HAP-1 (cell line): ENCODE measurements at regions not wholly inside any gene's neighbourhood (a gene's known extent, or its start where the extent isn't known, plus 50 kb on each side); places are given as distances from the start of the nearest gene placed in this dataset.

Source experiments
- DNase-seq, 2 experiments: peaks; one replicate each; pipeline ENCODE4 v3.0.0-alpha.2; 2016 to 2020; ENCODE audit warnings: low spot score in 2 of 2
- H3K27me3 ChIP-seq: fragments of 250-450 bp; sonication (Bioruptor Pico); 2 replicates; pipeline ENCODE4 v1.5.1; 2020; ENCODE audit warnings: low read depth, mild to moderate bottlenecking, moderate library complexity
- H3K36me3 ChIP-seq: fragments of 250-450 bp; sonication (Bioruptor Pico); replicated peaks from 2 replicates; pipeline ENCODE4 v1.5.1; 2020; ENCODE audit warnings: mild to moderate bottlenecking
- H3K4me1 ChIP-seq: fragments of 250-450 bp; sonication (Bioruptor Pico); 2 replicates; pipeline ENCODE4 v1.5.1; 2020; ENCODE audit warnings: mild to moderate bottlenecking
- H3K4me3 ChIP-seq: fragments of 250-450 bp; sonication (Bioruptor Pico); 2 replicates; pipeline ENCODE4 v1.5.1; 2020; ENCODE audit warnings: mild to moderate bottlenecking, moderate library complexity
- H3K9me3 ChIP-seq: fragments of 250-450 bp; sonication (Bioruptor Pico); 2 replicates; pipeline ENCODE4 v1.5.1; 2020; ENCODE audit warnings: mild to moderate bottlenecking, moderate library complexity
- in situ Hi-C: fragments of 300-500 bp; cut with MboI; formaldehyde crosslinking; loops from 3 replicates; pipeline ENCODE4 v1.14.3; 2020; ENCODE audit warnings: low sequenced_read_pairs, inconsistent platforms, mixed read lengths

DNA sequence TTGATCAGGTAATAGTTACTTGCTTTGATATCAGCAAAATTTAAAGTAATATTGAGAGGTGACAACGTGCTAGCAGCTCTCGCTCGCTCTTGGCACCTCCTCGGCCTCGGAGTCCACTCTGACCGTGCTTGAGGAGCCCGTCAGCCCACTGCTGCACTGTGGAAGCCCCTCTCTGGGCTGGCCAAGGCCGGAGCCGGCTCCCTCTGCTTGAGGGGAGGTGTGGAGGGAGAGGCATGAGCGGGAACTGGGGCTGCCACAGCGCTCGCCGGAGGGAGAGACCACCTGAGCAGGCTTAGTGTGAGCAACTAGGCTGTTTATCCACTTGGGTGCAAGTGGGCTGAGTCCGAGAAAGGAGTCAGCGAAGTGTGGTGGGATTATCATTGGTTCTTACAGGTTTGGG, 455.7 kb upstream of the PCDH7 start:
- DNase-seq, result no peak
- Histone ChIP-seq H3K4me3 (no peak overlapping the region), H3K4me1 (no peaks in the 10 kb centered on the region), H3K27me3 (no peaks in the 10 kb centered on the region), H3K36me3 (no peaks in the 10 kb centered on the region), H3K9me3 (no peaks in the 10 kb centered on the region)
- in situ Hi-C loops, result no loop called here

- H3K9me3 ChIP-seq, result no peaks in the 10 kb centered on the region
Measured at GRCh38 chr4:30265716-30266115, 454.5 kb upstream of the PCDH7 start.

GRCh38 chr4:30268370-30268769, 451.8 kb upstream of the PCDH7 start:
- Histone ChIP-seq H3K36me3 (no peaks in the 10 kb centered on the region), H3K4me1 (no peaks in the 10 kb centered on the region), H3K9me3 (no peaks in the 10 kb centered on the region), H3K4me3 (no peak overlapping the region), H3K27me3 (no peaks in the 10 kb centered on the region)
- in situ Hi-C loops, result no loop called here
- DNase-seq, result no peak

More at GRCh38 chr4:30265716-30266115, 454.5 kb upstream of the PCDH7 start:
- in situ Hi-C loops, result no loop called here
- no peak overlapping the region for H3K4me3 ChIP-seq
- no peaks in the 10 kb centered on the region for H3K4me1 ChIP-seq
- no peaks in the 10 kb centered on the region for H3K27me3 ChIP-seq
- no peak for DNase-seq
- H3K36me3 ChIP-seq, result no peaks in the 10 kb centered on the region

GRCh38 chr4:30269850-30270249, 450.3 kb upstream of the PCDH7 start:
- Histone ChIP-seq H3K4me3 (no peak overlapping the region), H3K27me3 (no peaks in the 10 kb centered on the region), H3K36me3 (no peaks in the 10 kb centered on the region), H3K4me1 (no peaks in the 10 kb centered on the region), H3K9me3 (no peaks in the 10 kb centered on the region)
- in situ Hi-C loops, result no loop called here
- peak in 1 of 2 experiments; percentile 38 for DNase-seq

DNA sequence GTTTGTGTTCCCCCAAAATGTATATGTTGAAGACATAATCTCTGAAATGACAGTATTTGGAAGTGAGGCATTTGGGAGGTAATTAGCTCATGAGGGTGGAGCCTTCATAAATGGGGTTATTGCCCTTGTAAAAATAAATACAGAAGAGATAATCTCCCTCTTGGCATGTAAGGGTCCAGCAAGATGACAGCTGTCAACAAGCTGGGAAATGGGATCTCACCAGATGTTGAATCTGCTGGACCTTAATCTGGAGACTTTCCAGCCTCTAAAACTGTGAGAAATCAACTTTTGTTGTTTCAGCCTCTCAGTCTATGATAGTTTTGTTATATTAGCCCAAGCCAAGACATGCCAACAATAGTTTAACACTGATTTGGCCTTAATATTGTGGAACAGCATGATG, 438.2 kb upstream of the PCDH7 start:
- Histone ChIP-seq H3K4me3 (no peak overlapping the region), H3K4me1 (no peaks in the 10 kb centered on the region), H3K9me3 (no peaks in the 10 kb centered on the region), H3K27me3 (no peaks in the 10 kb centered on the region), H3K36me3 (no peaks in the 10 kb centered on the region)
- DNase-seq, result no peak
- in situ Hi-C loops, result no loop called here

DNA sequence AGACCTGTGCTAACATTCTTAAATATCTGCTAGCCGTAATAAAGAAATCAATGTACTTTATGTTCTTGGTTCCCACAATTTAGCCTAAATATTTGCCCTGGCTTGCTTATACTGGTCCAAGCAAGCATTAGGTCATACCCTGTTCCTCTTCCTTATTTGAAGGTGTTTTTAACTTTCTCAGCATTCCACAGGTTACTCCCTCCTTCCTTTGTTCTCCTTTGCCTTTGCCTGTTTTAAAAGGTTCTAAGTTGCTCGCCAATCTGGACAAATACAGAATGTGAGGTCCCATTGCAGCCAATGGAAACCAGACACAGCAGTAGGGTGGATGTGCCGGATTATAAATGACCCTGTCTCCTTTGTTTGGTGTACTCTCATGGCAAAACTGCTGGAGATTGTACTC, 436.8 kb upstream of the PCDH7 start:
- Histone ChIP-seq H3K4me1 (no peaks in the 10 kb centered on the region), H3K27me3 (no peaks in the 10 kb centered on the region), H3K36me3 (no peaks in the 10 kb centered on the region), H3K4me3 (no peak overlapping the region), H3K9me3 (no peaks in the 10 kb centered on the region)
- in situ Hi-C loops, result no loop called here
- DNase-seq, result no peak

DNA sequence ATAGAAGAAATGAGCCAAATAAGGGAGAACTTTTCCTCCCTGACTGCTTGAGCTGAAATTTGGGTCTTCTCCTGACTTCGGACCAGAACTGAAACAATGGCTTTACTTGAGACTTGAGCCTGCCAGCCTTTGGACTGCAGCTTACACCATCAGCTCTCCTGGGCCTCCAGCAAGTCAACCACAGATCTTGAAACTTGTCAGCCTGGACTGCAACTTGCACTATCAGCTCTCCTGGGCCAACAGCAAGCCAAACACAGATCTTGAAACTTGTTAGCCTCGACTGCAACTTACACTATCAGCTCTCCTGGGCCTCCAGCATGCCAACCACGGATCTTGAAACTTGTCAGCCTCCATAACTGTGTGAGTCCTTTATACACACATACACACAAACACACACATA, 425.9 kb upstream of the PCDH7 start:
- in situ Hi-C loops, result no loop called here
- Histone ChIP-seq H3K4me1 (no peaks in the 10 kb centered on the region), H3K9me3 (no peaks in the 10 kb centered on the region), H3K4me3 (no peak overlapping the region), H3K36me3 (no peaks in the 10 kb centered on the region), H3K27me3 (no peaks in the 10 kb centered on the region)
- DNase-seq, result no peak

GRCh38 chr4:30295652-30296051, 424.5 kb upstream of the PCDH7 start:
- H3K36me3 ChIP-seq, result no peaks in the 10 kb centered on the region
- no peak overlapping the region for H3K4me3 ChIP-seq
- H3K27me3 ChIP-seq, result no peaks in the 10 kb centered on the region
- H3K9me3 ChIP-seq, result no peaks in the 10 kb centered on the region
- DNase-seq, result peak in 1 of 2 experiments; percentile 11
- no peaks in the 10 kb centered on the region for H3K4me1 ChIP-seq
- in situ Hi-C loops, result no loop called here

GRCh38 chr4:30314001-30314400, 406.2 kb upstream of the PCDH7 start:
- in situ Hi-C loops, result no loop called here

DNA sequence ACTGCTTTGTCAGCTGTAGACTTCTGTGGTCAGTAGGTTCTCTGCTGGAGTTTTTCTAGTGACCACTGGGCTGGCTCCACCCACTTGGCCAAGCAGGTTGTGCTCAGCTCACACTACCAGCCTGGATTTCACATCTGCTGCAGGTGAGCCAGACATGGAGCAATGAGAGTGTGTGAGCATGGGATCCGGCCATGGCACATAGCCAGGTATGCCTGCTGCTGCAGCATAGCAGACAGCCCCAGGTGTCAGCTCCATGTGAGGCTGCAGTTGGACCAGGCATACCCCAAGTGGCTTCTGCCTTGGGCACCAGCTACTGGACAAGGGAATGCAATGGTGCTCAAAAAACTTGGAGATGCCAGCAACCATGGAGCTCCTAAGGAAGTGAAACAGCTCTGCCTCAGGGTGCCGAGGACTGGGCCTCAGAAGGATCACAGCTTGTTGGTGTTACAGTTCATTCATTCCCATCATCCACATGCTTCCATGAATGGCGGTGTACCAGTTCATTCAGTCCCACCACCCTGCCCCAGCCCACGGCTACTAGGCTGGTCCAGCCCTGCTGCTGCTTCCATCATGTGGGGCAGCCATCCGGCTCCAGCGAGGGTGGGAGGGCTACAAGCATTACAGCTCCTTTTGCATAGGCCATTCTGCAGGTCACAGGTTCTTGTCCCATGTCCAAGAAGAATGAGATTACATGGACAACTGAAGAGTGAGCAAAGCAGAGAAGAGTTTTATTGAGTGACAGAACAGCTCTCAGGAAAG, 389.1 kb upstream of the PCDH7 start:
- H3K27me3 ChIP-seq, result no peaks in the 10 kb centered on the region
- in situ Hi-C loops, result no loop called here
- H3K36me3 ChIP-seq, result no peaks in the 10 kb centered on the region
- no peaks in the 10 kb centered on the region for H3K9me3 ChIP-seq
- H3K4me1 ChIP-seq, result no peaks in the 10 kb centered on the region
- H3K4me3 ChIP-seq, result no peak overlapping the region
- no peak for DNase-seq

More at GRCh38 chr4:30314001-30314400, 406.2 kb upstream of the PCDH7 start:
- DNase-seq, result no peak
- Histone ChIP-seq H3K27me3 (no peaks in the 10 kb centered on the region), H3K36me3 (no peaks in the 10 kb centered on the region), H3K4me1 (no peaks in the 10 kb centered on the region), H3K9me3 (no peaks in the 10 kb centered on the region), H3K4me3 (no peak overlapping the region)

DNA sequence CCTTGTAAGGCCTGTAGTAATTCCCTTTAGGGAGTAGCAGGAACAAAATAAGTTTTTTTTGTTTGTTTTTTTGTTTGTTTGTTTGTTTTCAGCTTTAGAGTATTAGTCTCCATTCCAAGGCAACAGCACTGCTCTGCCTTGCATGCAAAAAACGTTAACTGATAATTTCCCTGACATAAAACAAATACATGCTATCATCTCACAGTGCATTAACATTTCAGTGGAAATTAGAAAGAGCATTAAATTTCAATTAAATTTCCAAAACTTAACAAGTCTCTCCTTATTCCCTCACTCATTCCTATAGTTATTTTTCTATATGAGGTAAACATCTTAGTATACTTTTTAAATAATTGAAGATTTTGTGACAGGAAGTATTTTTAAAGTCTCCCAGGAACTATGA, 378.4 kb upstream of the PCDH7 start:
- Histone ChIP-seq H3K4me3 (no peak overlapping the region), H3K36me3 (no peaks in the 10 kb centered on the region), H3K4me1 (no peaks in the 10 kb centered on the region), H3K27me3 (no peaks in the 10 kb centered on the region), H3K9me3 (no peaks in the 10 kb centered on the region)
- no peak for DNase-seq
- in situ Hi-C loops, result no loop called here

GRCh38 chr4:30350288-30350687, 369.9 kb upstream of the PCDH7 start:
- H3K4me3 ChIP-seq, result no peak overlapping the region
- no peak for DNase-seq

DNA sequence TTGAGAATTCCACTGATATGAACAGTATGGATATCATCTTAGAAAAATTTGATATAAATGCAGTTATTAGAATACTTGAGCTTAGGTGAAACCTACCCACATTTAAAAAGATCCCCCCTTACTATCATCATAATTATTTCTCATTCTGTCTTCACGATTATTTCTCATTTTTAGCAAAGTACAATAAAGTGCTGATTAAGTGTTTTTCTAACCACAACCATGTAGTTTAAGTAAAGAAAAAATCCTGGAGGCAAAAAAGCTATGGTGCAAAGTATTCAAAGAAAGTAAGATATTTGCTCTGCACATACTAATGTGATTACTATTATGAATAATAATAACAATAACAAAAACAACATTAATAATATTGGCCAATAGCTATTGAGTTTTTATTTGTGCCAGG, 365.6 kb upstream of the PCDH7 start:
- no peaks in the 10 kb centered on the region for H3K9me3 ChIP-seq
- no peaks in the 10 kb centered on the region for H3K36me3 ChIP-seq
- no peaks in the 10 kb centered on the region for H3K27me3 ChIP-seq
- in situ Hi-C loops, result no loop called here
- no peaks in the 10 kb centered on the region for H3K4me1 ChIP-seq
- DNase-seq, result no peak
- no peak overlapping the region for H3K4me3 ChIP-seq

More at GRCh38 chr4:30350288-30350687, 369.9 kb upstream of the PCDH7 start:
- no peaks in the 10 kb centered on the region for H3K9me3 ChIP-seq
- no peaks in the 10 kb centered on the region for H3K27me3 ChIP-seq
- in situ Hi-C loops, result no loop called here
- no peaks in the 10 kb centered on the region for H3K4me1 ChIP-seq
- no peaks in the 10 kb centered on the region for H3K36me3 ChIP-seq

DNA sequence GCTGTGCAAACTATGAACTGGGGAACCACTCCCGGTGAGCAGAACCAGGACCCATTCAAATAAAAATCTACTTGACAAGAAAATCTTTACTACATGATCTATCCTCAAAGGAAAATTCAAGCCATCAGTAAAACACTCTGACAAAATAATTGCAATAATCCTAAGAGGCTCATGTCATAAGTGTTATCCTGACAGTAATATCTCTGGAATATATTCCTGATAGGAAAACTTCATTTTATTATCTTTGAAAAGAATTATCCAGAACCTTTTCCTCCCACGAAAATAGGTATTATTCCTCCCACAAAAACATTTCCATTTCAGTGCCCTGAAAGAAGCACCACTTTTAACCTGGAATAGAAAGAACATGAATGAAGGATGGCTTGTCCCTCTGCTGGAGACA, 357.7 kb upstream of the PCDH7 start:
- no peaks in the 10 kb centered on the region for H3K36me3 ChIP-seq

DNA sequence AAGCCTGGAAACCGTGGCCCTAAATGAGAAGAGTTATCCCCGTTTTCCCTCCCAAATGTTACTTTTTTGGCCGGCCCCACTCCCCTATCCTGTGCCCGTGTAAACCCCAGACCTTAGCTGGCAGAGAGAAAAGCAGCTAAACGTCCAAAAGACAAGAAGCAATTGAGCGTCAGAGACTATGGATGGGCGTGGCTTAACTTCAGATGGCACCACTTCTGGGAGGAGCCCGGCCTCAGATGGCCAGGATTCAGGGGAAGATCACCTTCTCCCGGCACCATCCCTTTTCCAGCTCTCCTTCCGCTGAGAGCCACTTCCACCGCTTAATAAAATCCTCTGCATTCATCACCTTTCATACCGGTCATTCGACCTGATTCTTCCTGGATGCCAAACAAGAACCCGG, 350.1 kb upstream of the PCDH7 start:
- in situ Hi-C loops, result no loop called here
- Histone ChIP-seq H3K4me1 (no peaks in the 10 kb centered on the region), H3K36me3 (no peaks in the 10 kb centered on the region), H3K9me3 (no peaks in the 10 kb centered on the region), H3K27me3 (no peaks in the 10 kb centered on the region), H3K4me3 (no peak overlapping the region)
- no peak for DNase-seq

More for the DNA sequence above, 357.7 kb upstream of the PCDH7 start:
- H3K4me3 ChIP-seq, result no peak overlapping the region
- no peaks in the 10 kb centered on the region for H3K9me3 ChIP-seq
- in situ Hi-C loops, result no loop called here
- no peak for DNase-seq
- H3K4me1 ChIP-seq, result no peaks in the 10 kb centered on the region
- no peaks in the 10 kb centered on the region for H3K27me3 ChIP-seq
